Heart left ventricle (tissue), 13 donors: ENCODE measurements at regions not wholly inside any gene's neighbourhood (a gene's known extent, or its start where the extent isn't known, plus 50 kb on each side); places are given as distances from the start of the nearest gene placed in this dataset.

ENCODE experiments used
- POLR2A ChIP-seq, 2 donors: fragments of 450-650 bp; IDR thresholded peaks; one replicate each; pipeline ENCODE4 v1.6.1; 2017; ENCODE audit warnings: antibody characterized with exemption in 2 of 2, mild to moderate bottlenecking in 2 of 2, moderate library complexity in 2 of 2
- TF ChIP-seq, protein P1 (sequence below), 12 donors: fragments of 200-600 bp; sonication (generic) in 4 of 12; IDR thresholded peaks; one replicate each; pipeline versions ENCODE4 v1.5.0 to v1.8.0; 2018 to 2022; ENCODE audit warnings: antibody characterized with exemption in 12 of 12, mild to moderate bottlenecking in 5 of 12
- donor health status: ischemic (EF 13 %, LVEDD 7.1; RV severe dilation, severe dysfunction).
- donor health status: DM: no; HTN: yes; CAD: no.
- donor health status: DM: no; HTN: no; CAD: no.
- donor health status: ischemic (EF 25% LVEDD 6.9; RV normal size, moderate dysfunction).
- donor health status: ischemic (EF 25% LVEDD 5.7; RV mildly dilated, moderate dysfunction).
- donor health status: ischemic (EF 35%, LVEDD 5.7; RV mildly dilated, moderate dysfunction).
- donor health status: nonischemic (EF 11% LVEDD 7.7; RV severe dilation, severe dysfunction).
- donor health status: DM: yes; HTN: yes; CAD: no.
- donor health status: PGD.
- donor health status: ischemic (EF 29% LVEDD 5.4; RV normal size, mild dysfunction).
- donor health status: nonischemic (EF 23%, LVEDD 6.1; RV moderate dilation, normal function).

DNA sequence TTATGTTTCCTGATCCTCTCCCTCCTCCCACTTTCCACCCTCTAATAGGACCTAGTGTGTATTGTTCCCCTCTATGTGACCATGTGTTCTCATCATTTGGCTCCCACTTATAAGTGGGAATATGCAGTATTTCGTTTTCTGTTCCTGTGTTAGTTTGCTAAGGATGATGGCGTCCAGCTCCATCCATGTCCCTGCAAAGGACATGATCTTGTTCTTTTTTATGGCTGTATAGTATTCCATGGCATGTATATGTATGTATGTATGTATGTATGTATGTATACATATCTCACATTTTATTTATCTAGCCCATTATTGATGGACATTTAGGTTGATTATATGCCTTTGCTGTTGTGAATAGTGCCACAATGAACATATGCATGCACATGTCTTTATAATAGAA lies 188.7 kb downstream of the RFPL4B start:
- no peak for TF ChIP-seq POLR2A (IDR thresholded peaks at IDR 0.05)
- TF ChIP-seq, protein P1, sequence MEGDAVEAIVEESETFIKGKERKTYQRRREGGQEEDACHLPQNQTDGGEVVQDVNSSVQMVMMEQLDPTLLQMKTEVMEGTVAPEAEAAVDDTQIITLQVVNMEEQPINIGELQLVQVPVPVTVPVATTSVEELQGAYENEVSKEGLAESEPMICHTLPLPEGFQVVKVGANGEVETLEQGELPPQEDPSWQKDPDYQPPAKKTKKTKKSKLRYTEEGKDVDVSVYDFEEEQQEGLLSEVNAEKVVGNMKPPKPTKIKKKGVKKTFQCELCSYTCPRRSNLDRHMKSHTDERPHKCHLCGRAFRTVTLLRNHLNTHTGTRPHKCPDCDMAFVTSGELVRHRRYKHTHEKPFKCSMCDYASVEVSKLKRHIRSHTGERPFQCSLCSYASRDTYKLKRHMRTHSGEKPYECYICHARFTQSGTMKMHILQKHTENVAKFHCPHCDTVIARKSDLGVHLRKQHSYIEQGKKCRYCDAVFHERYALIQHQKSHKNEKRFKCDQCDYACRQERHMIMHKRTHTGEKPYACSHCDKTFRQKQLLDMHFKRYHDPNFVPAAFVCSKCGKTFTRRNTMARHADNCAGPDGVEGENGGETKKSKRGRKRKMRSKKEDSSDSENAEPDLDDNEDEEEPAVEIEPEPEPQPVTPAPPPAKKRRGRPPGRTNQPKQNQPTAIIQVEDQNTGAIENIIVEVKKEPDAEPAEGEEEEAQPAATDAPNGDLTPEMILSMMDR (IDR thresholded peaks at IDR 0.05), result no peak
